PC-3 (cell line): ENCODE measurements at regions not wholly inside any gene's neighbourhood (a gene's known extent, or its start where the extent isn't known, plus 50 kb on each side); places are given as distances from the start of the nearest gene placed in this dataset.

Experiments
- EZH2 ChIP-seq: fragments of 300-600 bp; sonication (generic); IDR thresholded peaks from one replicate; pipeline ENCODE4 v1.6.1; 2017; ENCODE audit warnings: antibody characterized with exemption, mild to moderate bottlenecking, low read length; ENCODE audit not compliant: unreplicated experiment
- TF ChIP-seq, protein P1 (sequence below): fragments of 300-600 bp; sonication (generic); conservative IDR thresholded peaks from 2 replicates; pipeline ENCODE4 v1.5.1; 2017; ENCODE audit warnings: antibody characterized with exemption, low read depth, mild to moderate bottlenecking, low read length

- TF ChIP-seq, protein P1, sequence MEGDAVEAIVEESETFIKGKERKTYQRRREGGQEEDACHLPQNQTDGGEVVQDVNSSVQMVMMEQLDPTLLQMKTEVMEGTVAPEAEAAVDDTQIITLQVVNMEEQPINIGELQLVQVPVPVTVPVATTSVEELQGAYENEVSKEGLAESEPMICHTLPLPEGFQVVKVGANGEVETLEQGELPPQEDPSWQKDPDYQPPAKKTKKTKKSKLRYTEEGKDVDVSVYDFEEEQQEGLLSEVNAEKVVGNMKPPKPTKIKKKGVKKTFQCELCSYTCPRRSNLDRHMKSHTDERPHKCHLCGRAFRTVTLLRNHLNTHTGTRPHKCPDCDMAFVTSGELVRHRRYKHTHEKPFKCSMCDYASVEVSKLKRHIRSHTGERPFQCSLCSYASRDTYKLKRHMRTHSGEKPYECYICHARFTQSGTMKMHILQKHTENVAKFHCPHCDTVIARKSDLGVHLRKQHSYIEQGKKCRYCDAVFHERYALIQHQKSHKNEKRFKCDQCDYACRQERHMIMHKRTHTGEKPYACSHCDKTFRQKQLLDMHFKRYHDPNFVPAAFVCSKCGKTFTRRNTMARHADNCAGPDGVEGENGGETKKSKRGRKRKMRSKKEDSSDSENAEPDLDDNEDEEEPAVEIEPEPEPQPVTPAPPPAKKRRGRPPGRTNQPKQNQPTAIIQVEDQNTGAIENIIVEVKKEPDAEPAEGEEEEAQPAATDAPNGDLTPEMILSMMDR: no peak
- no peak for TF ChIP-seq EZH2
Measured at GRCh38 chr4:96525898-96526297, 686.0 kb downstream of the PDHA2 start.
